Fibroblast of pulmonary artery (primary cell): ENCODE measurements at regions not wholly inside any gene's neighbourhood (a gene's known extent, or its start where the extent isn't known, plus 50 kb on each side); places are given as distances from the start of the nearest gene placed in this dataset.
"Not testable (repeated sequence)": the region's sequence is repeated elsewhere in the genome, so short reads cannot be mapped to it uniquely, and the experiment has no call there.

Experiments
- DNase-seq: peaks from one replicate; pipeline ENCODE4 v3.0.0-alpha.2; 2010; ENCODE audit warnings: low read depth
- H3K4me3 ChIP-seq: replicated peaks from 2 replicates; pipeline ENCODE4 v1.5.1; 2011; ENCODE audit warnings: low read depth, mild to moderate bottlenecking, control low read depth, low read length, moderate library complexity
- TF ChIP-seq, protein P1 (sequence below): IDR thresholded peaks from 2 replicates; pipeline ENCODE4 v1.5.1; 2011; ENCODE audit warnings: mild to moderate bottlenecking, control low read depth, low read length, inconsistent platforms; ENCODE audit errors: missing control alignments

DNA sequence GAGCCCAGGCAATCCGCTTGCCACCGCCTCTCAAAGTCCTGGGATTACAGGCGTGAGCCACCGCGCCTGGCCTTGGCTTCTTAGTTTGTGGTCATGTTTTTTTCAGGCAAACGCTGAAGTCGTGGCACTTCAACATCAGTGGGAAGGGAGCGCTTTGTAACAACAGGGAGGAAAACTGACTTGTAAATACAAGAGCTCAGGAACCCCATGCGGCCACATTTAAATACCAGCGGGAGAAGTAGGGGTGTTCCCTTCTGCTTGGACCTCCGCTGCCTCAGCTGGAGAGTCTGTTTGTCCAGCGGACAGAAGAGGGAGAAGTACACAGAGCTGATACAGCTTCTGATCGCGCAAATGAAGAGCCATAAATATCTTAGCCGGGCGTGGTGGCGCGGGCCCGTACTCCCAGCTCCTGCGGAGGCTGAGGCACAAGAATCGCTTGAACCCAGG lies 108.7 kb upstream of the KMT2C start:
- no peak overlapping the region for H3K4me3 ChIP-seq
- DNase-seq = no peak
- TF ChIP-seq, protein P1, sequence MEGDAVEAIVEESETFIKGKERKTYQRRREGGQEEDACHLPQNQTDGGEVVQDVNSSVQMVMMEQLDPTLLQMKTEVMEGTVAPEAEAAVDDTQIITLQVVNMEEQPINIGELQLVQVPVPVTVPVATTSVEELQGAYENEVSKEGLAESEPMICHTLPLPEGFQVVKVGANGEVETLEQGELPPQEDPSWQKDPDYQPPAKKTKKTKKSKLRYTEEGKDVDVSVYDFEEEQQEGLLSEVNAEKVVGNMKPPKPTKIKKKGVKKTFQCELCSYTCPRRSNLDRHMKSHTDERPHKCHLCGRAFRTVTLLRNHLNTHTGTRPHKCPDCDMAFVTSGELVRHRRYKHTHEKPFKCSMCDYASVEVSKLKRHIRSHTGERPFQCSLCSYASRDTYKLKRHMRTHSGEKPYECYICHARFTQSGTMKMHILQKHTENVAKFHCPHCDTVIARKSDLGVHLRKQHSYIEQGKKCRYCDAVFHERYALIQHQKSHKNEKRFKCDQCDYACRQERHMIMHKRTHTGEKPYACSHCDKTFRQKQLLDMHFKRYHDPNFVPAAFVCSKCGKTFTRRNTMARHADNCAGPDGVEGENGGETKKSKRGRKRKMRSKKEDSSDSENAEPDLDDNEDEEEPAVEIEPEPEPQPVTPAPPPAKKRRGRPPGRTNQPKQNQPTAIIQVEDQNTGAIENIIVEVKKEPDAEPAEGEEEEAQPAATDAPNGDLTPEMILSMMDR = no peak

DNA sequence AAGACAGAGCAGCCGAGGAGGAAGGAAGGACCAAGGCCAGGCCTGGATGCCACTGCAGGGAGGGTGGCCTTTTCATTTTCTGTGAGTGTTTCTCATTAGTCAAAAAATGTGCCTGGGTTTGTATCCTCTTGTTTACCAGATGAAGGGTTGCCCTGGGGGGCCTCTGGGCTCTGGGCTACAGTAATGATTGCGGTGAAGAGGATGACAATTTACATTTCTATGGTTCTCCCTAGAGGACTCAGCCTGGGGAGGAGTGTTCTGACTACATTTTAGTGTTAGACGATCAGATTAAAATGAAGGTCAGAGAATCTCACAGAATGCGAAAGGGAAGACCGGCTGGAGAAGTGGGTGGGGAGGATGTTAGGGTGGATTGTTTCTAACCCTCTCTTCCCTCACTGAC lies 108.0 kb upstream of the KMT2C start:
- no peak overlapping the region for H3K4me3 ChIP-seq
- no peak for DNase-seq
- TF ChIP-seq, protein P1 = no peak

DNA sequence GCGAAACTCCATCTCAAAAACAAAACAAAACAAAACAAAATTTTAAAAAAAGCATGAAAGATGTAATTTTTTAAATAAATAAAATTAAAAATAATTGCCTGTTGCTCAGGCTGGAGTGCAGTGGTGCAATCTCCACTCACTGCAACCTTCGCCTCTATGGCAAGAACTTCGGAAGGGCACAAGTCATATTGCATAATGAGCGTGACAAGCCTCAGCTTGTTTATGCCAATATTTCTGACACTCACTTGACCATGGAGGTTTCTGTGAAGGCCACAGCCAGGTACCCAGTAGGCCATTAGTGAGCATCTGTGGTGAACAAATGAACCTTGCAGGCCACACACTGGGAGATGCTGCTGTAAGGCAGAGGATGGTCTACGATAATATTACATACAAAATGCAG lies 106.1 kb upstream of the KMT2C start:
- H3K4me3 ChIP-seq = no peak overlapping the region
- no peak for DNase-seq
- TF ChIP-seq, protein P1 = no peak

DNA sequence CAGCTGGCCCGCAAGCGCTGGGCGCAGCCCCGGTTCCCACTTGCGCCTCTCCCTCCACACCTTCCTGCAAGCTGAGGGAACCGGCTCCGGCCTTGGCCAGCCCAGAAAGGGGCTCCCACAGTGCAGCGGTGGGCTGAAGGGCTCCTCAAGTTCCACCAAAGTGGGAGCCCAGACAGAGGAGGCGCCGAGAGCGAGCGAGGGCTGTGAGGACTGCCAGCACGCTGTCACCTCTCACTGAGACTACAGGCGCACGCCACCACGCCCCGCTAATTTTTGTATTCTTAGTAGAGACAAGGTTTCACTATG lies 103.3 kb upstream of the KMT2C start:
- not testable (repeated sequence) for H3K4me3 ChIP-seq, DNase-seq

DNA sequence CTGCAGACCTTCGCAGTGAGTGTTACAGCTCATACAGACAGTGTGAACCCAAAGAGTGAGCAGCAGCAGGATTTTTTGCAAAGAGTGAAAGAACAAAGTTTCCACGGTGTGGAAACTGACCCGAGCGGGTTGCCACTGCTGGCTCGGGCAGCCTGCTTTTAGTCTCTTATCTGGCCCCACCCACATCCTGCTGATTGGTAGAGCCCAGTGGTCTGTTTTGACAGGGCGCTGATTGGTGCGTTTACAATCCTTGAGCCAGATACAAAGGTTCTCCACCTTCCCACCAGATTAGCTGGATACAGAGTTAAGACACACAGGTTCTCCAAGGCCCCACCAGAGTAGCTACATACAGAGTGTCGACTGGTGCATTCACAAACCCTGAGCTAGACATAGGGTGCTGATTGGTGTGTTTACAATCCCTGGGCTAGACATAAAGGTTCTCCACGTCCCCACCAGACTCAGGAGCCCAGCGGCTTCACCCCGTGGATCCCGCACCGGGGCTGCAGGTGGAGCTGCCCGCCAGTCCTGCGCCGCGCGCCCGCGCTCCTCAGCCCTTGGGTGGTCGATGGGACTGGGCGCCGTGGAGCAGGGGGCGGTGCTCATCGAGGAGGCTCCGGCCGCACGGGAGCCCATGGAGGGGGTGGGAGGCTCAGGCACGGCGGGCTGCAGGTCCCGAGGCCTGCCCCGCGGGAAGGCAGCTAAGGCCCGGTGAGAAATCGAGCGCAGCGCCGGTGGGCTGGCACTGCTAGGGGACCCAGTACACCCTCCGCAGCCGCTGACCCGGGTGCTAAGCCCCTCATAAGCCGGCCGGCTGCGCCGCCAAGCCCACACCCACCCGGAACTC lies 102.8 kb upstream of the KMT2C start:
- DNase-seq = not testable (repeated sequence)

DNA sequence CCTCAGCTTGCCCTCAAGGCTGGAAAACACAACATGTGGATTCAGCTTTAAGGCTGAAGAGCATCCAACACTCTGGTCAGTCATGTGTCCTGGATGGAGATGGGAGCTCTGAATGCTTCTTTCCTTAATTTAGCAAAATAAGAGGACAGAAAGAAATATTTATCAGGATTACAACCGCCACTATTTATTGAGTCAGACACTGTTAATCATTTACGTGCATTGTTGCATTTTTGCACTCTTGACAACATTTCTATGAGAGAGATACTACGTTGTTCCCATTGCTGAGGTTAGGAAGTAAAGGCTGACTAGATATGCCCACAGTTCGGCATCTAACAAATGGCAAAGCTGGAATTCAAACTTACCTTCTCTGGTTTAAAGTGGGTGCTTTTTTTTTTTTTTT lies 101.8 kb upstream of the KMT2C start:
- H3K4me3 ChIP-seq = no peak overlapping the region
- no peak for DNase-seq
- TF ChIP-seq, protein P1 = no peak

More for the DNA sequence above, 102.8 kb upstream of the KMT2C start:
- not testable (repeated sequence) for H3K4me3 ChIP-seq

DNA sequence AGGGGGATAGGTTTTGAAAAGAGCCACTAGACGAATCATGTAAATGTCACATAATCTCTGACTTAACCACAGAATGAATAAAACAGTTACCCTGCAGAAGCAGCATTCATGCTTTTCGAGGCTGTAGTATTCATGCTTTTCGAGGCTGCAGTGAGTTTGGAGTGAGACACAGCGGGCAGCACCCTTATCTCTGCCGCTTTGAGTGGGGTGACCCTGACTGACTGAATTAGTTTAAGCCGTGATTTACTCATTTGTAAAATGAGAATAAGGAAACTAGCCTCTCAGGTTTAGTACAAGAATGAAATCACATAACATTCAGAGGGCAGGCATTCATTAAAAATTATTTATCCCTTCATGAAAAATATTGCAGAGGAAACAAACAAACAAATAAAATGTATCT lies 92.8 kb upstream of the KMT2C start:
- H3K4me3 ChIP-seq = no peak overlapping the region
- TF ChIP-seq, protein P1 = no peak
- DNase-seq = no peak

DNA sequence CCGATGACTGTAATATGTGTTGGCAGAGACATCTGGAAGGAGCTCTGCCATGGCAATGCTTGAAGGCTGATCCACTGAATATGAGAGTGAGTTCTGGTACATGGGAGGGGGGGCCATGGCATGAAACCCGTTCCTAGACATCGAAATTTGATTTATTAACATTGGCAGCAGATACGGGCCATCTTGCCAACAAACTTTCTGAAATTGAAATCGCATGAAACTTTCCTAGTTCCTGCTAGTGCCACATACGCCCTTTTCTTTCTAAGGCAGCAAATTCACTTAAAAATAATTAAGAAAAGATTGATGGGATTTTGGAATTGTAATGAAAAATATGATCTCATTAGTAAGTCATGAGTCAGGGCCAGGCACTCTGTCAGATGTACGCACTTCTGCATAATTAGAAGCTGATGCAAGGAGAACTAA lies 91.8 kb upstream of the KMT2C start:
- no peak overlapping the region for H3K4me3 ChIP-seq
- no peak for DNase-seq

More for the DNA sequence above, 91.8 kb upstream of the KMT2C start:
- TF ChIP-seq, protein P1 = no peak
